SU-DHL-6 (cell line): ENCODE measurements at regions not wholly inside any gene's neighbourhood (a gene's known extent, or its start where the extent isn't known, plus 50 kb on each side); places are given as distances from the start of the nearest gene placed in this dataset.

Experiments used
- H2AFZ ChIP-seq: fragments of 200-600 bp; sonication (generic); 2 replicates; pipeline ENCODE4 v1.6.1; 2014; ENCODE audit warnings: low read depth, mild to moderate bottlenecking, moderate library complexity, mixed read lengths, antibody characterized with exemption, low read length; ENCODE audit not compliant: severe bottlenecking
- H3F3A ChIP-seq: fragments of 200-600 bp; shearing (Covaris generic); 2 replicates; pipeline ENCODE4 v1.6.0; 2016; ENCODE audit warnings: antibody characterized with exemption, mild to moderate bottlenecking; ENCODE audit not compliant: insufficient read depth
- H3K27ac ChIP-seq: fragments of 200-600 bp; sonication (generic); 2 replicates; pipeline ENCODE4 v1.5.1; 2016; ENCODE audit warnings: low read depth, mild to moderate bottlenecking, low read length, moderate library complexity, mixed read lengths
- H3K27me3 ChIP-seq: fragments of 200-600 bp; sonication (generic), shearing (Covaris generic); 2 replicates; pipeline ENCODE4 v1.6.0; 2014; ENCODE audit warnings: mild to moderate bottlenecking, low read length
- H3K36me3 ChIP-seq: fragments of 200-600 bp; sonication (generic); 2 replicates; pipeline ENCODE4 v1.6.1; 2014; ENCODE audit warnings: mild to moderate bottlenecking, low read length, mixed read lengths
- H3K4me2 ChIP-seq: fragments of 300-600, 200-600 bp; shearing (Covaris generic), sonication (generic); 2 replicates; pipeline ENCODE4 v1.6.0; 2014; ENCODE audit warnings: low read length, low read depth, mild to moderate bottlenecking; ENCODE audit not compliant: poor library complexity, severe bottlenecking
- H3K4me3 ChIP-seq: fragments of 200-600 bp; sonication (generic); 2 replicates; pipeline ENCODE4 v1.5.1; 2014; ENCODE audit warnings: antibody characterized with exemption, low read length, mild to moderate bottlenecking, mixed read lengths; ENCODE audit not compliant: insufficient read depth, poor library complexity, severe bottlenecking
- H3K79me2 ChIP-seq: fragments of 200-600 bp; sonication (generic); 2 replicates; pipeline ENCODE4 v1.6.1; 2014; ENCODE audit warnings: mild to moderate bottlenecking, low read length, moderate library complexity; ENCODE audit not compliant: insufficient read depth
- H3K9ac ChIP-seq: fragments of 200-600 bp; sonication (generic); 2 replicates; pipeline ENCODE4 v1.7.0; 2014; ENCODE audit warnings: mild to moderate bottlenecking, low read length
- H3K9me2 ChIP-seq: fragments of 200-600 bp; sonication (generic); replicated peaks from 2 replicates; pipeline ENCODE4 v1.6.1; 2014; ENCODE audit warnings: low read length; ENCODE audit not compliant: insufficient read depth
- H3K9me3 ChIP-seq: fragments of 200-600 bp; sonication (generic); 2 replicates; pipeline ENCODE4 v1.6.1; 2014; ENCODE audit warnings: low read length, mixed read lengths; ENCODE audit not compliant: insufficient read depth
- H4K20me1 ChIP-seq: fragments of 200-600 bp; sonication (generic); 2 replicates; pipeline ENCODE4 v1.6.1; 2014; ENCODE audit warnings: low read depth, mild to moderate bottlenecking, antibody characterized with exemption, low read length, moderate library complexity, mixed read lengths
- CTCF ChIP-seq: fragments of 200-600 bp; sonication (generic); IDR thresholded peaks from one replicate; pipeline ENCODE4 v1.5.1; 2017; ENCODE audit warnings: antibody characterized with exemption, mild to moderate bottlenecking, low read length, moderate library complexity; ENCODE audit not compliant: insufficient read depth, poor library complexity, severe bottlenecking
- EZH2phosphoT487 ChIP-seq: fragments of 200-600 bp; sonication (generic), shearing (Covaris generic); conservative IDR thresholded peaks from 2 replicates; pipeline ENCODE4 v1.6.1; 2018; ENCODE audit warnings: mild to moderate bottlenecking, antibody characterized with exemption, low read length, moderate library complexity, mixed read lengths

GRCh38 chr2:195461010-195461409, 196.0 kb upstream of the SLC39A10 start:
- H3K4me2 ChIP-seq = no peak overlapping the region
- no peaks in the 10 kb centered on the region for H3K27me3 ChIP-seq
- H3K4me3 ChIP-seq = no peak overlapping the region
- H3F3A ChIP-seq = no peaks in the 10 kb centered on the region
- no peak overlapping the region for H2AFZ ChIP-seq
- H4K20me1 ChIP-seq = no peaks in the 10 kb centered on the region
- H3K36me3 ChIP-seq = no peaks in the 10 kb centered on the region
- H3K9me3 ChIP-seq = no peaks in the 10 kb centered on the region
- no peak for TF ChIP-seq EZH2phosphoT487
- TF ChIP-seq CTCF = no peak
- no peaks in the 10 kb centered on the region for H3K79me2 ChIP-seq
- H3K9ac ChIP-seq = no peak overlapping the region
- H3K9me2 ChIP-seq = no peaks in the 10 kb centered on the region
- no peak overlapping the region for H3K27ac ChIP-seq

GRCh38 chr2:195458936-195459335, 198.1 kb upstream of the SLC39A10 start:
- Histone ChIP-seq H3F3A (no peaks in the 10 kb centered on the region), H3K9ac (no peak overlapping the region), H3K27ac (no peak overlapping the region), H3K36me3 (no peaks in the 10 kb centered on the region), H3K9me2 (no peaks in the 10 kb centered on the region), H3K4me2 (no peak overlapping the region), H3K79me2 (no peaks in the 10 kb centered on the region), H3K9me3 (no peaks in the 10 kb centered on the region), H3K27me3 (no peaks in the 10 kb centered on the region), H3K4me3 (no peak overlapping the region), H2AFZ (no peak overlapping the region), H4K20me1 (no peaks in the 10 kb centered on the region)
- TF ChIP-seq EZH2phosphoT487 = no peak
- no peak for TF ChIP-seq CTCF

- Histone ChIP-seq H3K27ac (no peak overlapping the region), H3K4me3 (no peak overlapping the region), H3K9ac (no peak overlapping the region), H2AFZ (no peak overlapping the region), H3K79me2 (no peaks in the 10 kb centered on the region), H3K27me3 (no peaks in the 10 kb centered on the region), H3K4me2 (no peak overlapping the region), H3K9me3 (no peaks in the 10 kb centered on the region), H3K9me2 (no peaks in the 10 kb centered on the region), H3K36me3 (no peaks in the 10 kb centered on the region), H4K20me1 (no peaks in the 10 kb centered on the region), H3F3A (no peaks in the 10 kb centered on the region)
- TF ChIP-seq CTCF = no peak
- TF ChIP-seq EZH2phosphoT487 = no peak
These were observed 199.2 kb upstream of the SLC39A10 start for GRCh38 chr2:195457873-195458272.

- no peaks in the 10 kb centered on the region for H3K9me2 ChIP-seq
- TF ChIP-seq CTCF (no peak), EZH2phosphoT487 (no peak)
- H4K20me1 ChIP-seq = no peaks in the 10 kb centered on the region
- H3K27ac ChIP-seq = no peak overlapping the region
- H3K79me2 ChIP-seq = no peaks in the 10 kb centered on the region
- no peak overlapping the region for H2AFZ ChIP-seq
- H3K36me3 ChIP-seq = no peaks in the 10 kb centered on the region
- no peak overlapping the region for H3K9ac ChIP-seq
- H3K4me3 ChIP-seq = no peak overlapping the region
- H3K9me3 ChIP-seq = no peaks in the 10 kb centered on the region
- no peak overlapping the region for H3K4me2 ChIP-seq
- no peaks in the 10 kb centered on the region for H3F3A ChIP-seq
- H3K27me3 ChIP-seq = no peaks in the 10 kb centered on the region
These were observed 200.3 kb upstream of the SLC39A10 start for GRCh38 chr2:195456771-195457170.
